ENCODE measurements at regions not wholly inside any gene's neighbourhood (a gene's known extent, or its start where the extent isn't known, plus 50 kb on each side); places are given as distances from the start of the nearest gene placed in this dataset.

GRCh38 chr3:163915280-163915679 is 1163.0 kb downstream of the SI start:
- Histone ChIP-seq H3K4me3 (no peak overlapping the region), H4K20me1 (ENCODE audit: insufficient read depth, poor library complexity, severe bottlenecking) (no peaks in the 10 kb centered on the region), H3K9me3 (ENCODE audit: low read depth) (no peaks in the 10 kb centered on the region), H3K36me3 (replicated peaks; ENCODE audit: insufficient read depth, low read depth) (no peaks in the 10 kb centered on the region), H3K9me2 (replicated peaks; ENCODE audit: insufficient read depth) (no peaks in the 10 kb centered on the region), H3K27ac (no peak overlapping the region), H3K4me2 (no peak overlapping the region), H3K79me2 (no peaks in the 10 kb centered on the region), H3K27me3 (no peaks in the 10 kb centered on the region), H3K4me1 (ENCODE audit: insufficient read depth) (no peaks in the 10 kb centered on the region), H2AFZ (no peak overlapping the region)
- DNase-seq (ENCODE audit: low spot score), result no peak
- TF ChIP-seq CTCF (IDR thresholded peaks at IDR 0.05; ENCODE audit: poor library complexity), result no peak
- no peak for TF ChIP-seq EZH2 (IDR thresholded peaks at IDR 0.05; ENCODE audit: borderline replicate concordance)
- no peak for TF ChIP-seq EZH2phosphoT487 (IDR thresholded peaks at IDR 0.05; ENCODE audit: low read depth, severe bottlenecking, unreplicated experiment)
- WGBS (ENCODE audit: low lambda C conversion rate, missing lambda C conversion rate), result 88% methylated on average over 2 of the region's 2 CpGs

GRCh38 chr3:163914567-163914966 is 1163.7 kb downstream of the SI start:
- TF ChIP-seq EZH2 (IDR thresholded peaks at IDR 0.05; ENCODE audit: borderline replicate concordance), result no peak
- TF ChIP-seq EZH2phosphoT487 (IDR thresholded peaks at IDR 0.05; ENCODE audit: low read depth, severe bottlenecking, unreplicated experiment), result no peak
- no peak for TF ChIP-seq CTCF (IDR thresholded peaks at IDR 0.05; ENCODE audit: poor library complexity)
- H3K9me2 ChIP-seq (replicated peaks; ENCODE audit: insufficient read depth), result no peaks in the 10 kb centered on the region
- H3K79me2 ChIP-seq, result no peaks in the 10 kb centered on the region
- H4K20me1 ChIP-seq (ENCODE audit: insufficient read depth, poor library complexity, severe bottlenecking), result no peaks in the 10 kb centered on the region
- H3K4me3 ChIP-seq, result no peak overlapping the region
- H3K4me2 ChIP-seq, result no peak overlapping the region
- no peaks in the 10 kb centered on the region for H3K36me3 ChIP-seq (replicated peaks; ENCODE audit: insufficient read depth, low read depth)
- H2AFZ ChIP-seq, result no peak overlapping the region
- no peaks in the 10 kb centered on the region for H3K4me1 ChIP-seq (ENCODE audit: insufficient read depth)
- no peaks in the 10 kb centered on the region for H3K9me3 ChIP-seq (ENCODE audit: low read depth)
- no peak overlapping the region for H3K27ac ChIP-seq
- H3K27me3 ChIP-seq, result no peaks in the 10 kb centered on the region
- no peak for DNase-seq (ENCODE audit: low spot score)
- 44% methylated on average over 1 of the region's 1 CpG for WGBS (ENCODE audit: low lambda C conversion rate, missing lambda C conversion rate)

- Histone ChIP-seq H3K27me3 (no peaks in the 10 kb centered on the region), H4K20me1 (ENCODE audit: insufficient read depth, poor library complexity, severe bottlenecking) (no peaks in the 10 kb centered on the region), H3K79me2 (no peaks in the 10 kb centered on the region), H3K9me3 (ENCODE audit: low read depth) (no peaks in the 10 kb centered on the region), H3K27ac (no peak overlapping the region), H3K4me3 (no peak overlapping the region), H3K36me3 (replicated peaks; ENCODE audit: insufficient read depth, low read depth) (no peaks in the 10 kb centered on the region), H3K4me2 (no peak overlapping the region), H3K4me1 (ENCODE audit: insufficient read depth) (no peaks in the 10 kb centered on the region), H3K9me2 (replicated peaks; ENCODE audit: insufficient read depth) (no peaks in the 10 kb centered on the region), H2AFZ (no peak overlapping the region)
- 94% methylated on average over 7 of the region's 7 CpGs for WGBS (ENCODE audit: low lambda C conversion rate, missing lambda C conversion rate)
- no peak for DNase-seq (ENCODE audit: low spot score)
- TF ChIP-seq EZH2 (IDR thresholded peaks at IDR 0.05; ENCODE audit: borderline replicate concordance) (no peak), CTCF (IDR thresholded peaks at IDR 0.05; ENCODE audit: poor library complexity) (no peak), EZH2phosphoT487 (IDR thresholded peaks at IDR 0.05; ENCODE audit: low read depth, severe bottlenecking, unreplicated experiment) (no peak)
Observed at GRCh38 chr3:163891771-163892170, 1186.5 kb downstream of the SI start.

- H3K36me3 ChIP-seq (replicated peaks; ENCODE audit: insufficient read depth, low read depth), result no peaks in the 10 kb centered on the region
- H3K27ac ChIP-seq, result no peak overlapping the region
- no peaks in the 10 kb centered on the region for H3K4me1 ChIP-seq (ENCODE audit: insufficient read depth)
- H3K4me3 ChIP-seq, result no peak overlapping the region
- no peaks in the 10 kb centered on the region for H3K79me2 ChIP-seq
- 79% methylated on average over 2 of the region's 2 CpGs for WGBS (ENCODE audit: low lambda C conversion rate, missing lambda C conversion rate)
- no peaks in the 10 kb centered on the region for H3K9me2 ChIP-seq (replicated peaks; ENCODE audit: insufficient read depth)
- no peaks in the 10 kb centered on the region for H3K9me3 ChIP-seq (ENCODE audit: low read depth)
- H2AFZ ChIP-seq, result no peak overlapping the region
- TF ChIP-seq EZH2 (IDR thresholded peaks at IDR 0.05; ENCODE audit: borderline replicate concordance), result no peak
- no peak for TF ChIP-seq CTCF (IDR thresholded peaks at IDR 0.05; ENCODE audit: poor library complexity)
- no peak for TF ChIP-seq EZH2phosphoT487 (IDR thresholded peaks at IDR 0.05; ENCODE audit: low read depth, severe bottlenecking, unreplicated experiment)
- H3K4me2 ChIP-seq, result no peak overlapping the region
- DNase-seq (ENCODE audit: low spot score), result no peak
- H3K27me3 ChIP-seq, result no peaks in the 10 kb centered on the region
- H4K20me1 ChIP-seq (ENCODE audit: insufficient read depth, poor library complexity, severe bottlenecking), result no peaks in the 10 kb centered on the region
Observed at GRCh38 chr3:163890661-163891060, 1187.6 kb downstream of the SI start.

All from hepatocyte (in vitro differentiated cells).